Activated CD4-positive, alpha-beta T cell treated with anti-CD3 and anti-CD28 coated beads, Interleukin-2, amount 50 U/mL, for 48 hours (primary cell): ENCODE measurements at regions not wholly inside any gene's neighbourhood (a gene's known extent, or its start where the extent isn't known, plus 50 kb on each side); places are given as distances from the start of the nearest gene placed in this dataset.

Source experiments
- DNase-seq, 2 experiments: peaks; one replicate each; pipeline ENCODE4 v3.0.0-alpha.2; 2020

DNA sequence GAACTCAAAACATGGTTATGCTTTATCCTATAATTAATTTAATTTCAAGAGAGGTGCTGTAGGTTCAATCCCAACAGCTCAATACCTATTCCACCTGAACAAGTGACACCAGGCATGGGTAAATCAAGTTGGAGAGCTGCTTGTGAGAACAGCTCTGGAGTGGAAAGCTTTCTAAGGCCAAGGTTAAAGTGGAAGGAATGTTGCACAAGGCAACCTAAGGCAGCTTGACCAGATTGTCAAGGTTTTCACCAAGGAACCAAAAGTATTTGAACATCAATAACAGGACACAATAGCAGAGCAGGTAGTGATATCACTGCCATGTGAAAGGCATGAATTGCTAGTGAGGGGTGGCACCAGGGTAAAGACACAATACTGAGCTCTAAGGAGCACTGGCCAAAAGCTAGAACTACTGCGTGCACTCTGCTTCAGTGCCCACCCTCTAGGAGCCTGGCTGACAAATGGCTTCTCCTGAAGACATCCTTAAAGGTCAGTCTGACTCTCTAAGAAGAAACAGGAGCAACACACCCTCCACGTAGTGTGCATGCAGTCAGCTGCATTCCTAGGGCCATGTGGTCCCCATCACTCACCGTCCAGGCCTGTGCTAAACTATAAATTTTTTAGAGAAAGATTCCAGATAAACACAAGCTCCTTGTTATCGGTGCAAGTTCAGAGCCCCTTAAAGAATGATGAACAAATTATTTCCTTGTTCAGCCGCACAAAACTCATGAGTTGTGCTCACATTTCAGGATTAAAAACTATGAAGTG, 677.7 kb upstream of the KLF4 start:
- DNase-seq: no peak

DNA sequence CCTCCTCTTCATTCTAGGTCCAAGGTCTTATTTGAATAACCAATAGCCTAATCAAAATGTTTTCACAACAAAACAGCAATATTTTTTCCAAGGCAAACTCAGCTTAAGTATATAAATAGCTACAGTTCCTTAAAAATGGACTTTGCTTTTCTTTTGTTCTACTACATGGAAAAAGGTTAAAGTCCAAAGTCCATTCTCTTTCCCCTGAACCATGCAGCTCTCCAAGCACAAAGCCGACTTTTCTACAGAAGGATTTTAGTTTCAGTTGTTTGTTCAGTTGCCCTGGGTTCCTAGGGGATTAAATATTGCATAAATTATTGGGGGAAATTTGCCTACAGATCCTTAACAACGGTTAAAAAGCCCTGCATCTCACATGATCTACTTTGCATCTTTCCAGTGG, 677.0 kb upstream of the KLF4 start:
- DNase-seq: no peak

DNA sequence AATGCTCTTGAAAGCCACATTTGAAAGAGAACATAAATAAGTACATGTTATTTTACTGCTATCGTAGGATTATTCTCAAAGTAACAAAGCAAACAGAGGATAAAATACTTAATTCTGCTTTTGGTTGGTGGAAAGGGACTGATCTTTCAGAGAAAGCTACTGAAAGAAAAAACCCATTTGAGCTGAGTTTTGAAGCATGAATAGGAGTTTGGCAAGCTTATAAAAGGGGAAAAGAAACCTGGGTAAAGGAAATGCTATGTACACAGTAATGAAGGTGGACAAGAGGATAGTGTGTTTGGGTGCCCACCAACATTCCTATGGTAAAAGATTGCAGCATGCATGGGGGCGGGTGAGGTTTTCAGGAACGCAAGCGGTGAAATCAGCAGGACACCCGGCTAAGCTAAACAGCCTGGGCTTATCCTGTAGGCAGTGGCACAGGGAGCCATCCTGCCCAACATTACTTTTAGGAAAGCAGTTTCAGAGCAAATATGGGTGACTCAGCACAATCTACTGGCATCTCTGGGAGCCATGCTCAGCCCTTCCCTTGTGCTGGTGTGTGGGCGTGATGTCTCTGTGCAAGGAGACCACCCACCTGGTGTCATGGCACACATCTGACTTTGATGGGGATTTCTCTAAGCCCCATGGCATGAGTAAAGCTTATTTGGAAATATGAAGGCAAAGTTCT, 673.9 kb upstream of the KLF4 start:
- DNase-seq: no peak

DNA sequence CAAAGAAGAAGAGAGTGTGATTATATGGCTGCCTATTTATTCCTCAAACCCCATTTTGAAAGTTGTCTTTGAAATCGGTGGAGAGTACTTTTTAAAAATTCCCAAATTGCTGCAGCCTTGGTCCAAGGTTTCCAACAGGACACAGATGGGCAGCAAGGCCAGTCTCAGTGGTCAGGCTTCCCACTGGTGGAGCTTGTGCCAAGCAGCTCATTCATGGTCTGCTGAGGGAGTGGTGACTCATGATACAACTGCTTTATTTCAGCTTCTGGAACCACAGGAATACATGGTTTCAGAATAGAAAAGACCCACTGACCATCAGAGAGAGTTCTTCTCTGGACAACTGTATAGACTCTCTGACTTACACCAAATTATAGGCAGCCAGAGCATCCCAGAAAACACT, 673.1 kb upstream of the KLF4 start:
- no peak for DNase-seq

DNA sequence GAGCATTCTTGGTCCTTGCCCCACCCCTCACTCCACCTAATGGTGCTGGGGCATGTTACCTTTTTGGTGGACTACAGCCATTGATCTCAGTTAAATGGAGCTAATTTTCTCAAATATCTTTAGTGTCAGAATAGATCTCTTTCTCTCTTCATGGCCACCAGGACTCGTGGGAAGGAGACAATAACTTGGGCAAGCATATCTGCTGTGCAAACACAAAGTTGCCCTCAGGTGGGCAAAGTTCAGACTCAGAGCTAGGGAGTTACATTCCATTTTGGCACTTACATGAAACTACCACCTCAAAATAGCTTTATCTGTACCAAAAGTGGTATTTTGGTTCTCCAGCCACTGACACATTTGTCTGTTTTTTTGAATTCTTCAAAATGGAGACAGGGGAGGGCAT, 671.9 kb upstream of the KLF4 start:
- no peak for DNase-seq

DNA sequence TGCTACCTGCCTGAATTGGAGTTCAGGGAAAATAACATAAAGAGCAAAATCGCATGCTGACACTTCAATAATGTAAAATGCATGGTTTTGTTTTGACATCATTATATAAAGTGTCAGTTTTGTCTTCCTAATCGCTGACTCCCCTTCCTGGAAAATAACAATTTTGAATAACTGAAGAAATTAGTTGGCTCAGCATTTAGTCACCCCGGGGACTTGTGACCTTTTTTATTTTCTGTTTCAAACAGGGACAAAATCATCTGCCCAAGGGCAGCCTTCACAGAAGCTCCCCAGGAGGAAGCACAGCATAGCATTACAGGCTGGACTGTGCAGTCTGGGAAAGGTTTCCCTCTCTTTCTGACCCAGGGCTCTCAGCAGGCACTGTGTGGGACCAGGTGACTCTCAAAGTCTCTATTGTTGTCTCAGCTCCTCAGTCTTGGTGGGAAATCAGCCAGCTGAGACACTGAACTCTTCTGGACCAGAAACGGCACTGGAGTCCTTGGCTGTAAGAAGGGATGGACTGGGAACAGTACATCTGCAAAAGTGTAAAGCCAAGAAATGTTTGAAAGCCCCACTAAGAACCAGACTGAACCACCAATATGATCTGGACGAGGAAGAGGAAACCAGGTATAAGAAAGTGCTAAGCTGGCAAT, 671.3 kb upstream of the KLF4 start:
- DNase-seq: no peak

DNA sequence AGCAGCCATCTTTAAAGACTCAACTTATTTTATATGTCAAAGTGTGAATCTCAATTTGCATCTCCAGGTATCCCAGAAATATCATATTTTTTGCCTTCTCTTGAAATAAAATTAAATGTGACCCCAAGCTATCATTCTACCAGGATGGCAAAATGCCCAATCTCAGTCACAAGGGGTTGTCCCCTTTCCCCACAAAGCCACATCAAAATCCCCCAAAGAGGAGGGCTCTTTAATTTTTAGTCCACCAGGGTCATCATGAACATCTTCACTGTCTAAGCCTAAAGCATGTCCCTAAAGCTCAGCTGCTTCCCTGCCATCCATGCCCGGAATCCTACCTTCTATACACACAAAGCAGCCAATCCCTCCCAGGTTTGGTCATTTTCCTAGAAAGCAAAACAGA, 670.5 kb upstream of the KLF4 start:
- DNase-seq: no peak

DNA sequence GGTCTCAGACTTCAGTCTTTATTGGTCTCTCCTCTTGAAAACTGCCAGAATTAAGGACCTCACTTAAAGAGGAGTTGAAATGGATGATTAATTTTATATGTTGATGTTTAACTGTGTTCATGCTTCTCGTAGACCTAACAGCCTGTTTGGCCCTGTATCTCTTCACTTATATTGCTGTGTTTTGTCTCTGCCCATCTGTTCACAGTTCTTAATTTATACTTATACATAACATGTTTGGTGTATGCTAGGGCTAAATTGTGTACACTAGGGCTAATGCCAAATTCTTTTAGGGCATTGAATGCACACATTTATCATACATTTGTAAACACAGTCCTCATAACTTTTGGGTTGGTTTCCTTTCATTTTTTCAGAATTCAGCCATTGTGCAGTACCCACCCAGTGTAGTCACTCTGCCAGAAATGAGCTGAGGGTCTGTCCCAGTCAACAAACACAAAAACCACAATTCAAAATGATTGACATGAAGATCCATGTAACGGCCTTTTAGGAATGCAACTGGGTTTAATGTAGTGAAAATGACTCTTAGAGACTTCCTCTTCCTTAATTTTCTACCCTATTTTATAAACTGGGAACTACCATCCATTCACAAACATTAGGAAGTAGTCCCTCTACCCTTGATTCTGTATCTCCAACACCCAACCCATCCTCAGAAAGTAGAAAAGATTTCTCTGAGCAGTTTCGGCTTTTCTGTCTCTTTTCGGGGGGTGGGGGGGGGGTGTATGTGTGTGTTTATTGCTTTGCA, 668.8 kb upstream of the KLF4 start:
- no peak for DNase-seq

DNA sequence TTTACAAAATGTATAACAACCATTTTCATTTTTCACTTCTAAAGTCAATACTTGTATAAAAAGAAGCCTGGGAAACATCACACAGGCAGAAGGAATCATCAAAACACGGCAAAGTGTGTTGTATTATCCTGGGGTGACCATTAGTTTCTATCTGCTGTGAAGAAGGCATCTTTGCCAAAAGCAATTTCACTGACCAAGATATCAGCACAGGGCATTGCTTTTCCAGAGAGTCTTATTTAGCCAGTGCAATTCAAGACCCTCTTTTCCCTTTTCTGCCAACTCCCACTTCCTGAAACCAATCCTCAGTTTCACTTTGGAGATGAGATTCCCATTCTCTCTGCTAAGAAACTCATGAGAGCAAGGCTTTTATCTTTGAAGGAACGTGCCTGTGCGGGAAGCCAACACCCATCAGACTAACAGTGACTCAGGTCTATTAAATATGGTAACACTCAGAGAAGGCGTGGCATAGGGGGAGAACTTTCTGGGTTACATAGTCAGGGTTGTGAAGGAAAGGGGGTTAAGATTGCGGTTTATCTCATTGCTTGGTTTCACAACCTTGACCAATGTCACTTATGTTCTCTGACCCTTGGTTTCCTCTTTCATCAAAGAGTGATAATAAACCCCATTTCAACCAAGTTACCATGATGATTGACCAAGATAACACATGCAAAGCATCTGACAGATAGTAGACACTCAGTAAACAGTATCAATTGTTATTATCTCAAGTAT, 666.9 kb upstream of the KLF4 start:
- DNase-seq: no peak

DNA sequence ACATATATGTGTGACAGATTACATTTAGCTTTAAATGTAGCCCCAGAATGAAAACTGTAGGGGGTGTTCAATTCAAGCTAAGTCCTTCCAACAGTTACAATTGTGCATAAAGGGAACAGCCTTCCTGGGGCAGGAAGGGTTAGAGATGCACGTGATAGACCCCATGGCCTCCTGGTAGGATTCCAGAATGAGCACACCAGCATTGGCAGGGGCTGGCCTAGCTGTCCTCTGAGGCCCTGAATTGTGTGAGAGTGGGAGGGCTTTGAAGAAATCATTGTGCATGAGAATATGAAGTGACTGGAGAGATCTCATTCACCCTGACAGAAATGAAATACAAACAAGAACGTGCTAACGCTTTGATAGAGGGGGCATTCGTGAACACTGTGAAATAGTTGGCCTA, 663.8 kb upstream of the KLF4 start:
- no peak for DNase-seq

DNA sequence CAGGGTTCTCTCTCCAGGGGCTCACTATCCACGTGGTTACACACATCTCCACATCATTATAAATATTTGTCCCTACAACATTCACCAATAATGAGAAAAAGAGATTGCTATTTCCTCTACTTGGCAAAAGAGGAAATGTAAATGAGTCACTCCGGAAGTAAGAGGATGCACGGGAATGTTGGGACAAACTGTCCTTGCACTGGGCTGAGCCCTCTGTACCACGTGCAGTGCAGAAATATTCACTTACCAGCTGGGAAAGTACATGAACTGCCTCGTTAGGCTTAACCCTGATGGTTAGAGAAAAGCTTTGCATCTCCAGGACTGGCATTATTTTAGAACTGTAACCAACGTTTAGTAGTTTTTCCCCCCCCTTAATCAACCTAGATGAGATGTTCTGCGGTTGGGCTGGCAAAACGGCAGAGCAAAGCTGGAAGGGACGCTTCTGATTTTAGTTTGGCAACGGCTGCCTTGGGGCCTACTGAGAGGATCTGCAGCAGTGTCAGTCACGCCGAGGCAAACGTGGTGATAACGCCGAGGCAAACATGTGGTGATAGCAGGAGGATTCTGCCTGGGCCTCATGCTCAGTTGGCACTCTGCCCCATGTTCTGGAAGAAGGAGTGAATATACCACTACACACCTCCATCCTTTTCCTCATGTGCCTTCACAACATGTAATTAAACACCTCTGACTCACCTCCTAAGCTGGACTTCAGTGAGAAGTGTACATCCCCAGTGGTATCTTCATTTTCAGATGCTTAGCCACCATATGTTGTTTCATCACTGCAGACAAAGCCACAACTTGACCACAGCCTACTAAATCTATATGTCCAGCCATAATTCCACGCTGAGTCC, 661.4 kb upstream of the KLF4 start:
- no peak for DNase-seq

DNA sequence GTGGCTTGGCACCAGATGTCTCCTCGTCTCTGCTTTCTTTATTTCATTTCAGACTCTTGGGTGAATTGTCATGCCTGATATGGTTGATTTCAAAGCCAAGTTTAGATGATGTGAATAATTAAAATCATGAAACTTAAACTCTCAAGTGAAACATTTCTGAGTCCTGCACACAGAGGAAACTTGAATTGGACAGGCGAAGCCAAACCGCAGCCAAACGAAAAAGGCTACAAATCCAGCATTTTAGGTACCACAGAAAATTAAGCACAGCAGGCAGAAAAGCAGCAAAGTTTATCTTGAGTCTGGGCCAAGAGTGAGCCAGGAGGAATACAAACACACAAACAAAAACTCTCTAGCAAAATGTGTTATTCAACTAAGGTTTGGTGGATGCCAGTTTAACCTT, 659.8 kb upstream of the KLF4 start:
- no peak for DNase-seq

DNA sequence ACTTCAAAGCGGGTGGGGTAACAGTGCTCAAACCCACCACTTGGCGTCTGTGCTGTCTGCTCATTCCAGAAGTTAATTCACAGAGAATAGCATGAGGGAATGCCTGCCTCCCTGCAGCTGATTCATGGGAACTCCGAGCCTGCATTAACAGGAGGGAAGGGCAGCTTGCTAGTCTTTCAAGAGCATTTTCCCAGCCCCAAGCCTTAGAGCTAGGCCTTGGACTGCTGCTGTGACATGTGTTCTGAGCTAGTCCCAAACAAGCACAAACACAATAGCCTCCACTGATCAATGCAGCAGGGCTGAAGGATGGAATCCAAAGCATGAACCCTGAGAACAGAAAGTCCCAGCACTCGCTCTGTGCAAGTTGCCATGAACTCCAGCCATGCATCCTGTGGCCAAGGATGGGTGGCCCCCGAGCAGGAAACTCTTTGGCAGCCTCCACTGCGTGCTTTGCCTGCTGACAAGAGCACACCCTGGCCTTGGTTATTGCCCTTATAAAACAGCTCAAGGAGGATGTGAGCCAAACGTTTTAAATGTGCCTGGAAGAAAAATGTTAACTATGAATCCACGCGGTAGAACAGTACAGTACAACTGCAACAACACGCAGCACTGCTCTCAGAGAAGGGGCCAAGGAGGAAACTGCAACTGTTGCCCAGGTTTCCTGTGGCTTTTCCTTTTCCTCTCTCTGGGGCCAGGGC, 653.1 kb upstream of the KLF4 start:
- no peak for DNase-seq

DNA sequence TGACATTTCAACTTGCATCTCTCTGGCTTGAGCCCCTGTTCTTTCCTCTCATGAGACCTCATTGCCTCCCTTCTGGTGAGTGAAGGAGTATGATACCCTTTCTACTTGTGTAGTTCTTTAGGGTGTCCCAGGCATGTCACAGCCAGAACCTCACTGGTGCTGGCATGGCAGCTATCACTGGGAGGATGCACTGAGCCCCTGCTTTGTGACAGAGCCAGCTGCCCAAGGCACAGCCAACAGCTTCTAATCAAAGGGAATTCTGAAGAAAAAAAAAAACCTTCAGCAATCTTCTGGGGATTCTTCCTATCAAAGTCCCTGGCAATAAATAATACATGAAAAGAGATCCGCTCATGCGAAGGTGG, 652.6 kb upstream of the KLF4 start:
- no peak for DNase-seq

DNA sequence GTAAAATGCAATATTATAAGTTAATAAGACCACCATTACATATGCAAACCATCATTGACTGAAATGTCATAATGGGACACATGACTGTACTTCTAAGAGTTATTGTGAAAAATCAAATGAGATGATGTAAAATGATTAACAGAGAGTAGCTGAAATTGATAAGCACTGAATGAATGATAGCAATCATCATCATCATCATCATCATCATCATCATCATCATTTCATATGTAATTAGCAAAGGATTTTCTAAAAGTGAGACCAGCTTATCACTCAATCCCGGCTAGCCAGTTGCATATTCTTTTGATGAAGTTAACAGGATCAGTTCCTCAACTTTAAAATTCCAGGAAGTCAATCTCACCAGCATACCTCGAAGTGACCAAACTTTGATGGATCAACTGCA, 650.3 kb upstream of the KLF4 start:
- no peak for DNase-seq

DNA sequence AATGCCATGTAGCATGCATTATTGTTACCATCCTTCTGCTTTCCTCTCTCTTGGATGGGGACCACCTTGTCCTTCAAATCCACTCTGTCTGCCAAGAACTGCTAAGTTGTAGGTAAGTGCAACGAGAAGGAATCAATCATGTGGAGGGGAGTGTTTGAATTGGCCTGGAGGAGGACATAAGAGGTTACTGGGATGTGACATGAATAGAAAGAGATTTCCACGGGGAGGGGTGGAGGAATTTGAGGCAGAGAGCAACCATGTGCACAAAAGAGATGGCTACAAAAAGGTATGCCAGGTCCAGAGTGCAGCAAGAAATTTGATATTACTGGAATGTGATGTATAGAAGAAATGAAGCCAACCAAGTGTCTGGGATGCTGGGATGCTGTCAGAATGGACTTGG, 648.9 kb upstream of the KLF4 start:
- no peak for DNase-seq

DNA sequence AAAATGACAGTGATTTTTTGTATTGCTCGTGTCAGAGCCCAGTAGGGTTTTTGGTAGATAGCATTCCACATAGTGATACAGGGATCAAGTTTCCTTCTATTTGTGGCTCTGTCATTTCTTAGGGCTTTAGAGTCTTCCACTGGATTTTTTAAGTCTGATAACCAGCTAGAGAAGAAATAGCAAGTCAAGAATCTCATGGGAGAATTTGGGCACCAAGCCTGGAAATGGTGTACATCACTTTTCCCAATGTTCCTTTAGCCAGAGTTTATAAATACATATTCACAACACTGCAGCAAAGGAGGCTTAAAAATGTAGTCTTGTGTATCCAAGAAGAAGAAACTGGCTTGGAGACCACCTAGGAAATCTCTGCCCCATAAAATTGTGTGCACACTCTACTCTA, 647.1 kb upstream of the KLF4 start:
- DNase-seq: no peak

DNA sequence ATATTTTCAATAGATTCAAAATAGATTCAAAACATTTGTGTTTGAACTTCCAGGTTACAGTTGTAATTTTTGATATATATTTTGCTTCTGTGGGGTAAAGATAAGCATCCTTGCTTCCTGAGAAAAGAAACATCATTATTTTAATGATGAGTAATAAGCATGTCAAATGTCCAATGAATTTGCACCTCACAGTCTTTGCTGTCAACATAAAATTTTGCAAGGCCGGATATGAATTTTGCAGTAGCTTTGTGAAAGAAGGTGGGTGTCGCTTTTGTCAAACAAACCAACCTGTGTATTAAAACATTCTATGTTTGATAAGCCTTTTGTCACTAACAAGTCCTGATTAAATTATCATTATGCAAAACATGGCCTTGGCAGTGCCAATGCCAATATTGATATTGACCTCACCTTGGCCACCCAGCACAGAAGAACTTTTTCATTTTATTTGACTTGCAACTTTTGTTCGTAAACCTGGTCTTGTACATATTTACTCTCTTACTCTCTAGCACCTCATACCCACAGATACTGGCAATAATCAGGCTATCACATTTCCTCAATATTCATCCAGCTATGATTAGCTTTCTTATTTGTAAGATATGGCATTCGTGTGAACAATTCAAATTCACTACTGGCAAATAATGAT, 645.0 kb upstream of the KLF4 start:
- DNase-seq: no peak

DNA sequence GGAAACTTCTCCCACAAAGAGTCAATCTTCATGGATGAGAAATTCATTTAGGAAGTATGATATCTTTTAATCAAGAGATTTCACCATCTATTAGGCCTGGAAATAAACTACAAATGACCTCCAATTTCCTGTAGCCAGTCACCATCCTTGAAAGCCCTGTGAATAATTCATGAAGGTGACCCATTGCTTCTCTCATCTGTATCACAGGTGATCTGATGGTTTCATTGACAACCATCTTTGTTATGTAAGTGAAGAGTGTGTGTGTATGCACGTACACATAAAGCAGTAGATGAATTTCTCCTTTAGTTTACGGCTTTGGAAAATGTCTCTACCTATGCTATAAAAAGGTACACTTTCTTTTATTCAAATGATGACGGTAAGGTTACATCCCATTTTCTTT, 644.1 kb upstream of the KLF4 start:
- DNase-seq: no peak

DNA sequence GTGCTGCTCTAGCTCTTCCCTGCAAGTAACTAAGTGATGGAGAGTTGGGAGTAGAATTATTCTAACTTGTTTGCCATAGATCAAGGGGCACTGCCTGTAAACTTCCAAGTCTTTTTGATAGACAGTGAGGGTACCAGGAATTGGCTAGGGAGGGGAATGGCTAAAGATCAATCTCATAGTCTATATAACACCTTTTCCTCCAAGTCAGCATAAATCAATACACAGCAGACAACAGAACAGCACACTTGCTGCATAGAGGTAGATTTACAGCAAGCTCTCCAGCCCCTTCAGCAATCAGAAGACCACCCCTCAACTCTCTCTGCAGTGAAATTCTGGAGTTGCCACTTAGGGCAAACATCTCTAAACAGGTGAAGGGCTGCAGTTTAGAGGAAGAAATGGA, 643.5 kb upstream of the KLF4 start:
- no peak for DNase-seq

DNA sequence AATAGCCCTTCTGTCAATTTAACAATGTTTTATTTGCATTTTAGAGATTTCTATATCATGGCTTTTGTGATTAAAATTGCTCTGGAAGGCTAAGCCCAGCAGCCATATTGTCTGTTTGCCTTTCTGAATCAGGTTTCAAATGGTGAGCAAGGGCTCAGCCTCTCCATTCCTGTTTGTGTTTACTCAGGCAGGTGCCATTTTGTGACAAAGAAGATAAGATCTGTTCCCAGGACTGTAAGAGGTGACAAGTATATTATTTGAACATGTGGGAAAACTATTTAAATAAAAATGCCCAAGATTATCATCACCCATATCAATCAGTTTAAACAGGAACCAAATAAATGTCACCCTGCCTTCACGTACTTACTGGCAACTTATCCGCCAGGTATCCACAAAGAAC, 641.3 kb upstream of the KLF4 start:
- no peak for DNase-seq
